KMS-11 (cell line): ENCODE measurements at regions not wholly inside any gene's neighbourhood (a gene's known extent, or its start where the extent isn't known, plus 50 kb on each side); places are given as distances from the start of the nearest gene placed in this dataset.

Source experiments
- H2AFZ ChIP-seq: fragments of 200-600 bp; sonication (generic); 2 replicates; pipeline ENCODE4 v1.6.1; 2016; ENCODE audit warnings: antibody characterized with exemption, mixed run types, low read depth
- H3K27ac ChIP-seq: fragments of 200-600 bp; sonication (generic); 2 replicates; pipeline ENCODE4 v1.6.1; 2016; ENCODE audit warnings: mild to moderate bottlenecking, mixed run types
- H3K27me3 ChIP-seq: fragments of 200-600 bp; sonication (generic); 2 replicates; pipeline ENCODE4 v1.6.1; 2017; ENCODE audit warnings: mild to moderate bottlenecking, low read depth, mixed run types, moderate library complexity; ENCODE audit not compliant: insufficient read depth
- H3K36me3 ChIP-seq: fragments of 200-600 bp; sonication (generic); 2 replicates; pipeline ENCODE4 v1.6.1; 2017; ENCODE audit warnings: mild to moderate bottlenecking, mixed run types; ENCODE audit not compliant: insufficient read depth
- H3K4me1 ChIP-seq: fragments of 200-600 bp; sonication (generic); 2 replicates; pipeline ENCODE4 v1.6.1; 2016; ENCODE audit warnings: mild to moderate bottlenecking, low read depth, mixed run types; ENCODE audit not compliant: poor library complexity, severe bottlenecking
- H3K4me2 ChIP-seq: fragments of 200-600 bp; sonication (generic); 2 replicates; pipeline ENCODE4 v1.7.0; 2016; ENCODE audit warnings: mild to moderate bottlenecking, mixed run types
- H3K4me3 ChIP-seq: fragments of 200-600 bp; sonication (generic); IDR thresholded peaks from 2 replicates; pipeline ENCODE4 v1.6.1; 2017; ENCODE audit warnings: low read depth, low read length, mixed read lengths; ENCODE audit not compliant: insufficient read depth
- H3K79me2 ChIP-seq: fragments of 200-600 bp; sonication (generic); 2 replicates; pipeline ENCODE4 v1.6.1; 2016; ENCODE audit warnings: low read depth, mixed run types; ENCODE audit not compliant: insufficient read depth
- H3K9ac ChIP-seq: fragments of 200-600 bp; sonication (generic); 2 replicates; pipeline ENCODE4 v1.6.1; 2016; ENCODE audit warnings: mild to moderate bottlenecking, mixed run types
- H4K20me1 ChIP-seq: fragments of 200-600 bp; sonication (generic); 2 replicates; pipeline ENCODE4 v1.6.1; 2016; ENCODE audit warnings: mild to moderate bottlenecking, mixed run types; ENCODE audit not compliant: insufficient read depth
- CTCF ChIP-seq: fragments of 200-600 bp; sonication (generic); conservative IDR thresholded peaks from 2 replicates; pipeline ENCODE4 v1.6.1; 2017; ENCODE audit warnings: low read depth, mild to moderate bottlenecking, antibody characterized with exemption, low read length, moderate library complexity, mixed read lengths

GRCh38 chr18:5732318-5732717 lies 163.0 kb downstream of the TMEM200C start:
- H3K4me2 ChIP-seq, result no peak overlapping the region
- no peak overlapping the region for H3K27ac ChIP-seq
- H3K4me3 ChIP-seq, result no peak overlapping the region
- no peaks in the 10 kb centered on the region for H3K4me1 ChIP-seq
- H3K79me2 ChIP-seq, result no peaks in the 10 kb centered on the region
- H4K20me1 ChIP-seq, result no peaks in the 10 kb centered on the region
- no peak overlapping the region for H3K9ac ChIP-seq
- H3K36me3 ChIP-seq, result no peaks in the 10 kb centered on the region
- H3K27me3 ChIP-seq, result no peaks in the 10 kb centered on the region
- no peak overlapping the region for H2AFZ ChIP-seq
- no peak for TF ChIP-seq CTCF

GRCh38 chr18:5729983-5730699 lies 165.2 kb downstream of the TMEM200C start:
- no peak for TF ChIP-seq CTCF
- no peaks in the 10 kb centered on the region for H3K4me1 ChIP-seq

GRCh38 chr18:5728531-5728930 lies 166.8 kb downstream of the TMEM200C start:
- H3K9ac ChIP-seq, result no peak overlapping the region
- no peak overlapping the region for H3K4me2 ChIP-seq
- no peaks in the 10 kb centered on the region for H4K20me1 ChIP-seq
- H3K27me3 ChIP-seq, result no peaks in the 10 kb centered on the region
- H3K27ac ChIP-seq, result no peak overlapping the region
- H2AFZ ChIP-seq, result no peak overlapping the region
- no peaks in the 10 kb centered on the region for H3K4me1 ChIP-seq
- no peak overlapping the region for H3K4me3 ChIP-seq
- H3K36me3 ChIP-seq, result no peaks in the 10 kb centered on the region
- no peak for TF ChIP-seq CTCF
- H3K79me2 ChIP-seq, result no peaks in the 10 kb centered on the region

More at GRCh38 chr18:5729983-5730699, 165.2 kb downstream of the TMEM200C start:
- Histone ChIP-seq H3K27me3 (no peaks in the 10 kb centered on the region), H3K27ac (no peak overlapping the region), H3K9ac (no peak overlapping the region), H3K79me2 (no peaks in the 10 kb centered on the region), H4K20me1 (no peaks in the 10 kb centered on the region), H3K4me3 (no peak overlapping the region), H3K4me2 (no peak overlapping the region), H2AFZ (no peak overlapping the region), H3K36me3 (no peaks in the 10 kb centered on the region)

- Histone ChIP-seq H2AFZ (no peak overlapping the region), H3K36me3 (no peaks in the 10 kb centered on the region), H3K4me3 (no peak overlapping the region), H3K79me2 (no peaks in the 10 kb centered on the region), H3K9ac (no peak overlapping the region), H3K27ac (no peak overlapping the region), H3K27me3 (no peaks in the 10 kb centered on the region), H3K4me2 (no peak overlapping the region), H3K4me1 (no peaks in the 10 kb centered on the region), H4K20me1 (no peaks in the 10 kb centered on the region)
- no peak for TF ChIP-seq CTCF
Observed at GRCh38 chr18:5726011-5726410, 169.3 kb downstream of the TMEM200C start.
